RPMI8226 (cell line): ENCODE measurements at regions not wholly inside any gene's neighbourhood (a gene's known extent, or its start where the extent isn't known, plus 50 kb on each side); places are given as distances from the start of the nearest gene placed in this dataset.

Source experiments
- DNase-seq: peaks from one replicate; pipeline ENCODE4 v3.0.0-alpha.2; 2015

- DNase-seq: no peak
Measured at GRCh38 chr20:58138395-58138794, 90.1 kb downstream of the ANKRD60 start.

- DNase-seq: no peak
Measured at GRCh38 chr20:58137651-58138265, 90.7 kb downstream of the ANKRD60 start.

GRCh38 chr20:58137236-58137635 is 91.2 kb downstream of the ANKRD60 start:
- DNase-seq: no peak

- no peak for DNase-seq
Measured at GRCh38 chr20:58136149-58136484, 92.3 kb downstream of the ANKRD60 start.

- DNase-seq: no peak
Measured at GRCh38 chr20:58135441-58136148, 92.9 kb downstream of the ANKRD60 start.

GRCh38 chr20:58133020-58133808 is 95.2 kb downstream of the ANKRD60 start:
- DNase-seq: no peak

- DNase-seq: no peak
Measured at GRCh38 chr20:58131551-58132142, 96.8 kb downstream of the ANKRD60 start.

GRCh38 chr20:58131151-58131550 is 97.3 kb downstream of the ANKRD60 start:
- no peak for DNase-seq

GRCh38 chr20:58130581-58130980 is 97.9 kb downstream of the ANKRD60 start:
- DNase-seq: no peak

GRCh38 chr20:58130156-58130555 is 98.3 kb downstream of the ANKRD60 start:
- DNase-seq: no peak

GRCh38 chr20:58129721-58130151 is 98.7 kb downstream of the ANKRD60 start:
- DNase-seq: no peak

GRCh38 chr20:58128635-58129625 is 99.5 kb downstream of the ANKRD60 start:
- no peak for DNase-seq

GRCh38 chr20:58127701-58128111 is 100.7 kb downstream of the ANKRD60 start:
- DNase-seq: no peak

- no peak for DNase-seq
Measured at GRCh38 chr20:58125726-58126125, 102.7 kb downstream of the ANKRD60 start.

- DNase-seq: no peak
Measured at GRCh38 chr20:58117944-58118343, 110.5 kb downstream of the ANKRD60 start.

GRCh38 chr20:58116505-58116904 is 111.9 kb downstream of the ANKRD60 start:
- DNase-seq: no peak

GRCh38 chr20:58113716-58114115 is 114.7 kb downstream of the ANKRD60 start:
- no peak for DNase-seq

GRCh38 chr20:58112017-58112781 is 116.3 kb downstream of the ANKRD60 start:
- DNase-seq: no peak

GRCh38 chr20:58111310-58112016 is 117.0 kb downstream of the ANKRD60 start:
- no peak for DNase-seq

GRCh38 chr20:58109918-58110635 is 118.4 kb downstream of the ANKRD60 start:
- DNase-seq: no peak
